ENCODE measurements at regions not wholly inside any gene's neighbourhood (a gene's known extent, or its start where the extent isn't known, plus 50 kb on each side); places are given as distances from the start of the nearest gene placed in this dataset.
"Not testable (repeated sequence)": the region's sequence is repeated elsewhere in the genome, so short reads cannot be mapped to it uniquely, and the experiment has no call there.

- not testable (repeated sequence) for H3K4me3 ChIP-seq (ENCODE audit: low read length); H3K9ac ChIP-seq (ENCODE audit: low read length); H3K27ac ChIP-seq (ENCODE audit: low read depth, low read length); H3K4me1 ChIP-seq (ENCODE audit: control insufficient read depth, insufficient read depth, low read length); H3K27me3 ChIP-seq (ENCODE audit: control insufficient read depth, insufficient read depth, low read length); H3K36me3 ChIP-seq (ENCODE audit: control insufficient read depth, insufficient read depth, low read length)
These were observed 81.9 kb upstream of the SAMD11 start for GRCh38 chr1:841671-842425.

GRCh38 chr1:842799-843198 is 80.9 kb upstream of the SAMD11 start:
- H3K27ac ChIP-seq (ENCODE audit: low read depth, low read length); H3K9ac ChIP-seq (ENCODE audit: low read length); H3K36me3 ChIP-seq (ENCODE audit: control insufficient read depth, insufficient read depth, low read length); H3K4me1 ChIP-seq (ENCODE audit: control insufficient read depth, insufficient read depth, low read length); H3K4me3 ChIP-seq (ENCODE audit: low read length); H3K27me3 ChIP-seq (ENCODE audit: control insufficient read depth, insufficient read depth, low read length): not testable (repeated sequence)

GRCh38 chr1:843946-844345 is 79.8 kb upstream of the SAMD11 start:
- H3K9ac ChIP-seq (ENCODE audit: low read length); H3K4me1 ChIP-seq (ENCODE audit: control insufficient read depth, insufficient read depth, low read length); H3K36me3 ChIP-seq (ENCODE audit: control insufficient read depth, insufficient read depth, low read length); H3K27ac ChIP-seq (ENCODE audit: low read depth, low read length); H3K27me3 ChIP-seq (ENCODE audit: control insufficient read depth, insufficient read depth, low read length); H3K4me3 ChIP-seq (ENCODE audit: low read length): not testable (repeated sequence)

- Histone ChIP-seq H3K4me3 (ENCODE audit: low read length) (no peak overlapping the region), H3K27ac (ENCODE audit: low read depth, low read length) (no peak overlapping the region), H3K36me3 (ENCODE audit: control insufficient read depth, insufficient read depth, low read length) (no peaks in the 10 kb centered on the region), H3K9ac (ENCODE audit: low read length) (no peak overlapping the region), H3K27me3 (ENCODE audit: control insufficient read depth, insufficient read depth, low read length) (no peaks in the 10 kb centered on the region), H3K4me1 (ENCODE audit: control insufficient read depth, insufficient read depth, low read length) (no peaks in the 10 kb centered on the region)
These were observed 79.2 kb upstream of the SAMD11 start for GRCh38 chr1:844472-845026.

- not testable (repeated sequence) for H3K4me1 ChIP-seq (ENCODE audit: control insufficient read depth, insufficient read depth, low read length); H3K9ac ChIP-seq (ENCODE audit: low read length); H3K27me3 ChIP-seq (ENCODE audit: control insufficient read depth, insufficient read depth, low read length); H3K36me3 ChIP-seq (ENCODE audit: control insufficient read depth, insufficient read depth, low read length); H3K4me3 ChIP-seq (ENCODE audit: low read length); H3K27ac ChIP-seq (ENCODE audit: low read depth, low read length)
These were observed 78.1 kb upstream of the SAMD11 start for GRCh38 chr1:845641-846040.

- H3K4me3 ChIP-seq (ENCODE audit: low read length); H3K4me1 ChIP-seq (ENCODE audit: control insufficient read depth, insufficient read depth, low read length); H3K27me3 ChIP-seq (ENCODE audit: control insufficient read depth, insufficient read depth, low read length); H3K27ac ChIP-seq (ENCODE audit: low read depth, low read length); H3K36me3 ChIP-seq (ENCODE audit: control insufficient read depth, insufficient read depth, low read length); H3K9ac ChIP-seq (ENCODE audit: low read length): not testable (repeated sequence)
These were observed 73.8 kb upstream of the SAMD11 start for GRCh38 chr1:849873-850272.

- not testable (repeated sequence) for H3K27ac ChIP-seq (ENCODE audit: low read depth, low read length); H3K4me3 ChIP-seq (ENCODE audit: low read length); H3K27me3 ChIP-seq (ENCODE audit: control insufficient read depth, insufficient read depth, low read length); H3K4me1 ChIP-seq (ENCODE audit: control insufficient read depth, insufficient read depth, low read length); H3K9ac ChIP-seq (ENCODE audit: low read length); H3K36me3 ChIP-seq (ENCODE audit: control insufficient read depth, insufficient read depth, low read length)
These were observed 73.4 kb upstream of the SAMD11 start for GRCh38 chr1:850318-850717.

GRCh38 chr1:851398-851797 is 72.3 kb upstream of the SAMD11 start:
- not testable (repeated sequence) for H3K4me3 ChIP-seq (ENCODE audit: low read length); H3K4me1 ChIP-seq (ENCODE audit: control insufficient read depth, insufficient read depth, low read length); H3K27me3 ChIP-seq (ENCODE audit: control insufficient read depth, insufficient read depth, low read length); H3K27ac ChIP-seq (ENCODE audit: low read depth, low read length); H3K9ac ChIP-seq (ENCODE audit: low read length); H3K36me3 ChIP-seq (ENCODE audit: control insufficient read depth, insufficient read depth, low read length)

GRCh38 chr1:851841-852240 is 71.9 kb upstream of the SAMD11 start:
- not testable (repeated sequence) for H3K4me1 ChIP-seq (ENCODE audit: control insufficient read depth, insufficient read depth, low read length); H3K9ac ChIP-seq (ENCODE audit: low read length); H3K36me3 ChIP-seq (ENCODE audit: control insufficient read depth, insufficient read depth, low read length); H3K27ac ChIP-seq (ENCODE audit: low read depth, low read length); H3K4me3 ChIP-seq (ENCODE audit: low read length); H3K27me3 ChIP-seq (ENCODE audit: control insufficient read depth, insufficient read depth, low read length)

- not testable (repeated sequence) for H3K9ac ChIP-seq (ENCODE audit: low read length); H3K4me1 ChIP-seq (ENCODE audit: control insufficient read depth, insufficient read depth, low read length)
These were observed 68.3 kb upstream of the SAMD11 start for GRCh38 chr1:855202-855981.

GRCh38 chr1:856541-857057 is 67.1 kb upstream of the SAMD11 start:
- H3K4me1 ChIP-seq (ENCODE audit: control insufficient read depth, insufficient read depth, low read length); H3K27me3 ChIP-seq (ENCODE audit: control insufficient read depth, insufficient read depth, low read length); H3K27ac ChIP-seq (ENCODE audit: low read depth, low read length); H3K36me3 ChIP-seq (ENCODE audit: control insufficient read depth, insufficient read depth, low read length); H3K9ac ChIP-seq (ENCODE audit: low read length); H3K4me3 ChIP-seq (ENCODE audit: low read length): not testable (repeated sequence)

More at GRCh38 chr1:855202-855981, 68.3 kb upstream of the SAMD11 start:
- H3K27me3 ChIP-seq (ENCODE audit: control insufficient read depth, insufficient read depth, low read length); H3K4me3 ChIP-seq (ENCODE audit: low read length); H3K27ac ChIP-seq (ENCODE audit: low read depth, low read length); H3K36me3 ChIP-seq (ENCODE audit: control insufficient read depth, insufficient read depth, low read length): not testable (repeated sequence)

GRCh38 chr1:857926-858648 is 65.6 kb upstream of the SAMD11 start:
- not testable (repeated sequence) for H3K4me3 ChIP-seq (ENCODE audit: low read length); H3K4me1 ChIP-seq (ENCODE audit: control insufficient read depth, insufficient read depth, low read length); H3K36me3 ChIP-seq (ENCODE audit: control insufficient read depth, insufficient read depth, low read length); H3K27ac ChIP-seq (ENCODE audit: low read depth, low read length); H3K27me3 ChIP-seq (ENCODE audit: control insufficient read depth, insufficient read depth, low read length); H3K9ac ChIP-seq (ENCODE audit: low read length)
